Body of pancreas (tissue), 4 donors: ENCODE measurements at regions not wholly inside any gene's neighbourhood (a gene's known extent, or its start where the extent isn't known, plus 50 kb on each side); places are given as distances from the start of the nearest gene placed in this dataset.

ENCODE experiments used
- ATAC-seq: fragments of 150-250 bp; one replicate; pipeline ENCODE4 v1.9.1; 2016
- DNase-seq, 4 donors: peaks; one replicate each; pipeline ENCODE4 v3.0.0-alpha.2; 2019
- H3K27ac ChIP-seq, 4 donors: fragments of 200-600 bp; sonication (generic); 1 replicate in 3 of 4; 2 replicates in 1 of 4; pipeline versions ENCODE4 v1.5.1 to v1.6.1; 2016 to 2019; ENCODE audit warnings: mild to moderate bottlenecking in 1 of 4, mixed read lengths in 1 of 4, moderate library complexity in 1 of 4
- H3K27me3 ChIP-seq, 2 donors: fragments of 200-600 bp; sonication (generic); one replicate each; pipeline ENCODE4 v1.6.0; 2016; ENCODE audit warnings: mild to moderate bottlenecking in 1 of 2
- H3K36me3 ChIP-seq, 2 donors: fragments of 200-600 bp; sonication (generic); replicated peaks in 1 of 2; 2 replicates each; pipeline ENCODE4 v1.5.1; 2016; ENCODE audit warnings: low read depth in 2 of 2; ENCODE audit not compliant: insufficient read depth in 1 of 2
- H3K4me1 ChIP-seq: fragments of 200-600 bp; sonication (generic); one replicate; pipeline ENCODE4 v1.6.0; 2016
- H3K4me3 ChIP-seq, 2 donors: fragments of 200-600 bp; sonication (generic); 1 replicate in 1 of 2; 2 replicates in 1 of 2; pipeline ENCODE4 v1.5.1; 2016 to 2019
- H3K9me3 ChIP-seq, 3 donors: fragments of 200-600 bp; sonication (generic); 1 replicate in 2 of 3; 2 replicates in 1 of 3; pipeline ENCODE4 v1.5.1; 2016
- CTCF ChIP-seq, 7 experiments: fragments of 450-650 bp in 4 of 7; fragments of 200-600 bp in 3 of 7; sonication (generic) in 3 of 7; IDR thresholded peaks; one replicate each; pipeline ENCODE4 v1.5.1; 2016 to 2019; ENCODE audit warnings: antibody characterized with exemption in 7 of 7
- POLR2A ChIP-seq, 3 donors: fragments of 450-650 bp; IDR thresholded peaks; one replicate each; pipeline ENCODE4 v1.6.1; 2016; ENCODE audit warnings: antibody characterized with exemption in 3 of 3, mild to moderate bottlenecking in 2 of 3
- WGBS, 2 donors: methylation state at CpG; one replicate each; pipeline ENCODE4 v1.1.5; 2017; 5-methylcytosine and 5-hydroxymethylcytosine counted together
- intact Hi-C: fragments of 100-400 bp; cut with DNase I; formaldehyde crosslinking; loops from one replicate; pipeline ENCODE4 v1.15.1; 2023

- Histone ChIP-seq H3K9me3 (no peaks in the 10 kb centered on the region), H3K36me3 (no peaks in the 10 kb centered on the region), H3K4me1 (no peaks in the 10 kb centered on the region), H3K27me3 (no peaks in the 10 kb centered on the region), H3K27ac (no peak overlapping the region), H3K4me3 (no peak overlapping the region)
- TF ChIP-seq POLR2A (IDR thresholded peaks at IDR 0.05) (no peak), CTCF (IDR thresholded peaks at IDR 0.05) (no peak)
- WGBS, 2 donors, result 64 to 69% methylated on average over 4 of the region's 4 CpGs
- DNase-seq (no peak), ATAC-seq (no peak)
- intact Hi-C loops, result no loop called here
Observed at GRCh38 chr2:199160081-199160480, 297.7 kb downstream of the SATB2 start.

- intact Hi-C loops, result no loop called here
- Histone ChIP-seq H3K9me3 (no peaks in the 10 kb centered on the region), H3K4me1 (no peaks in the 10 kb centered on the region), H3K27ac (no peak overlapping the region), H3K4me3 (no peak overlapping the region), H3K27me3 (no peaks in the 10 kb centered on the region), H3K36me3 (no peaks in the 10 kb centered on the region)
- WGBS, 2 donors, result 45 to 53% methylated on average over 3 of the region's 3 CpGs
- no peak for DNase-seq
- no peak for ATAC-seq
- no peak for TF ChIP-seq CTCF (IDR thresholded peaks at IDR 0.05)
- no peak for TF ChIP-seq POLR2A (IDR thresholded peaks at IDR 0.05)
Observed at GRCh38 chr2:199148076-199148845, 309.5 kb downstream of the SATB2 start.

GRCh38 chr2:199147216-199147615 is 310.5 kb downstream of the SATB2 start:
- no peak for TF ChIP-seq POLR2A (IDR thresholded peaks at IDR 0.05)
- no peak for TF ChIP-seq CTCF (IDR thresholded peaks at IDR 0.05)
- no peaks in the 10 kb centered on the region for H3K27me3 ChIP-seq
- ATAC-seq (no peak), DNase-seq (no peak)
- no peak overlapping the region for H3K27ac ChIP-seq
- no peaks in the 10 kb centered on the region for H3K9me3 ChIP-seq
- H3K36me3 ChIP-seq, result no peaks in the 10 kb centered on the region
- no peak overlapping the region for H3K4me3 ChIP-seq
- intact Hi-C loops, result no loop called here
- H3K4me1 ChIP-seq, result no peaks in the 10 kb centered on the region

- DNase-seq (no peak), ATAC-seq (no peak)
- H3K27me3 ChIP-seq, result no peaks in the 10 kb centered on the region
- H3K36me3 ChIP-seq, result no peaks in the 10 kb centered on the region
- TF ChIP-seq CTCF (IDR thresholded peaks at IDR 0.05), result no peak
- TF ChIP-seq POLR2A (IDR thresholded peaks at IDR 0.05), result no peak
- no peak overlapping the region for H3K27ac ChIP-seq
- H3K9me3 ChIP-seq, result no peaks in the 10 kb centered on the region
- intact Hi-C loops, result no loop called here
- no peak overlapping the region for H3K4me3 ChIP-seq
- H3K4me1 ChIP-seq, result no peaks in the 10 kb centered on the region
Observed at GRCh38 chr2:199144546-199144945, 313.2 kb downstream of the SATB2 start.

- 89 to 92% methylated on average over 1 of the region's 1 CpG for WGBS, 2 donors
- DNase-seq, result no peak
- H3K27ac ChIP-seq, result no peak overlapping the region
- no peaks in the 10 kb centered on the region for H3K9me3 ChIP-seq
- intact Hi-C loops, result no loop called here
- no peak for ATAC-seq
- no peak overlapping the region for H3K4me3 ChIP-seq
- H3K27me3 ChIP-seq, result no peaks in the 10 kb centered on the region
- no peaks in the 10 kb centered on the region for H3K36me3 ChIP-seq
- no peaks in the 10 kb centered on the region for H3K4me1 ChIP-seq
- TF ChIP-seq POLR2A (IDR thresholded peaks at IDR 0.05) (no peak), CTCF (IDR thresholded peaks at IDR 0.05) (no peak)
Observed at GRCh38 chr2:199144036-199144435, 313.7 kb downstream of the SATB2 start.
